HG03064 (cell line): ENCODE measurements at regions not wholly inside any gene's neighbourhood (a gene's known extent, or its start where the extent isn't known, plus 50 kb on each side); places are given as distances from the start of the nearest gene placed in this dataset.
"Not testable (repeated sequence)": the region's sequence is repeated elsewhere in the genome, so short reads cannot be mapped to it uniquely, and the experiment has no call there.

ENCODE experiments used
- ATAC-seq: cut with Tn5 transposase; IDR thresholded peaks from one replicate; pipeline ENCODE4 v1.9.1; 2021; ENCODE audit warnings: low read depth; ENCODE audit not compliant: unreplicated experiment

- peak; percentile 36 for ATAC-seq
These were observed 58.3 kb upstream of the EEA1 start for GRCh38 chr12:92987362-92987761.

- ATAC-seq = peak; percentile 80
These were observed 58.9 kb upstream of the EEA1 start for GRCh38 chr12:92987846-92988621.

GRCh38 chr12:92988622-92989130, 59.6 kb upstream of the EEA1 start:
- no peak for ATAC-seq

- ATAC-seq = no peak
These were observed 60.8 kb upstream of the EEA1 start for GRCh38 chr12:92989715-92990484.

- no peak for ATAC-seq
These were observed 62.0 kb upstream of the EEA1 start for GRCh38 chr12:92991134-92991533.

- ATAC-seq = no peak
These were observed 62.9 kb upstream of the EEA1 start for GRCh38 chr12:92992041-92992440.

GRCh38 chr12:92993259-92993658, 64.2 kb upstream of the EEA1 start:
- no peak for ATAC-seq

GRCh38 chr12:92995258-92995903, 66.3 kb upstream of the EEA1 start:
- ATAC-seq = peak; percentile 83

GRCh38 chr12:93000026-93000425, 70.9 kb upstream of the EEA1 start:
- no peak for ATAC-seq

- ATAC-seq = no peak
These were observed 72.3 kb upstream of the EEA1 start for GRCh38 chr12:93001407-93001806.

- ATAC-seq = no peak
These were observed 73.4 kb upstream of the EEA1 start for GRCh38 chr12:93002293-93003054.

- ATAC-seq = no peak
These were observed 74.6 kb upstream of the EEA1 start for GRCh38 chr12:93003531-93004239.

- no peak for ATAC-seq
These were observed 76.9 kb upstream of the EEA1 start for GRCh38 chr12:93005928-93006392.

- no peak for ATAC-seq
These were observed 77.5 kb upstream of the EEA1 start for GRCh38 chr12:93006471-93007208.

- no peak for ATAC-seq
These were observed 78.4 kb upstream of the EEA1 start for GRCh38 chr12:93007544-93007943.

- ATAC-seq = peak; percentile 73
These were observed 79.1 kb upstream of the EEA1 start for GRCh38 chr12:93008044-93008778.

GRCh38 chr12:93008880-93009279, 79.8 kb upstream of the EEA1 start:
- ATAC-seq = not testable (repeated sequence)

- no peak for ATAC-seq
These were observed 80.4 kb upstream of the EEA1 start for GRCh38 chr12:93009533-93009932.
